PFSK-1 (cell line): ENCODE measurements at regions not wholly inside any gene's neighbourhood (a gene's known extent, or its start where the extent isn't known, plus 50 kb on each side); places are given as distances from the start of the nearest gene placed in this dataset.

Experiments
- FOXP2 ChIP-seq: optimal IDR thresholded peaks from 2 replicates; pipeline ENCODE3; 2011; ENCODE audit warnings: borderline replicate concordance, control low read depth, inconsistent platforms; ENCODE audit not compliant: insufficient read depth; ENCODE audit errors: extremely low read length, extremely low read depth
- POLR2AphosphoS5 ChIP-seq: IDR thresholded peaks from 2 replicates; pipeline ENCODE4 v1.6.1; 2012; ENCODE audit warnings: low read depth, mild to moderate bottlenecking, control low read depth, low read length, moderate library complexity
- REST ChIP-seq, 2 experiments: IDR thresholded peaks; 2 replicates each; pipeline versions ENCODE4 v1.6.1 to v1.8.0; 2011 to 2012; ENCODE audit warnings: low read depth in 2 of 2, low read length in 2 of 2, control low read depth in 1 of 2, inconsistent platforms in 1 of 2, mild to moderate bottlenecking in 1 of 2, moderate library complexity in 1 of 2; ENCODE audit not compliant: insufficient read depth in 1 of 2
- SIN3A ChIP-seq: IDR thresholded peaks from 2 replicates; pipeline ENCODE4 v1.6.1; 2012; ENCODE audit warnings: mild to moderate bottlenecking, low read length, moderate library complexity, borderline replicate concordance; ENCODE audit not compliant: insufficient read depth
- TAF1 ChIP-seq: IDR thresholded peaks from 2 replicates; pipeline ENCODE4 v1.6.1; 2012; ENCODE audit warnings: low read length, control low read depth, borderline replicate concordance; ENCODE audit not compliant: insufficient read depth

- TF ChIP-seq REST (IDR thresholded peaks at IDR 0.05; ENCODE audit: insufficient read depth in 1 of 2, low read depth in 2 of 2, low read length in 2 of 2) (no peak), FOXP2 (no peak), POLR2AphosphoS5 (no peak), SIN3A (no peak), TAF1 (no peak)
Measured at GRCh38 chr11:33417121-33417520, 159.9 kb downstream of the HIPK3 start.

- TF ChIP-seq POLR2AphosphoS5: no peak
- no peak for TF ChIP-seq TAF1
- TF ChIP-seq REST (IDR thresholded peaks at IDR 0.05; ENCODE audit: insufficient read depth in 1 of 2, low read depth in 2 of 2, low read length in 2 of 2): no peak
- TF ChIP-seq FOXP2: no peak
- TF ChIP-seq SIN3A: no peak
Measured at GRCh38 chr11:33413301-33413700, 156.1 kb downstream of the HIPK3 start.

- TF ChIP-seq REST (IDR thresholded peaks at IDR 0.05; ENCODE audit: insufficient read depth in 1 of 2, low read depth in 2 of 2, low read length in 2 of 2): no peak
- TF ChIP-seq SIN3A: no peak
- TF ChIP-seq TAF1: no peak
- no peak for TF ChIP-seq POLR2AphosphoS5
- no peak for TF ChIP-seq FOXP2
Measured at GRCh38 chr11:33412241-33412640, 155.1 kb downstream of the HIPK3 start.

GRCh38 chr11:33411751-33412150 lies 154.6 kb downstream of the HIPK3 start:
- TF ChIP-seq FOXP2 (no peak), SIN3A (no peak), TAF1 (no peak), POLR2AphosphoS5 (no peak), REST (IDR thresholded peaks at IDR 0.05; ENCODE audit: insufficient read depth in 1 of 2, low read depth in 2 of 2, low read length in 2 of 2) (no peak)

GRCh38 chr11:33410086-33410765 lies 153.0 kb downstream of the HIPK3 start:
- TF ChIP-seq SIN3A (no peak), TAF1 (no peak), FOXP2 (no peak), REST (IDR thresholded peaks at IDR 0.05; ENCODE audit: insufficient read depth in 1 of 2, low read depth in 2 of 2, low read length in 2 of 2) (no peak), POLR2AphosphoS5 (no peak)
